ENCODE measurements at regions not wholly inside any gene's neighbourhood (a gene's known extent, or its start where the extent isn't known, plus 50 kb on each side); places are given as distances from the start of the nearest gene placed in this dataset.

GRCh38 chr7:18208921-18209320, 181.3 kb upstream of the PRPS1L1 start:
- H3K9ac ChIP-seq (ENCODE audit: low read depth, low read length) = no peak overlapping the region
- H3K4me3 ChIP-seq (ENCODE audit: low read length) = no peak overlapping the region
- H3K27me3 ChIP-seq (ENCODE audit: insufficient read depth, low read length) = no peaks in the 10 kb centered on the region
- H3K9me3 ChIP-seq (ENCODE audit: insufficient read depth, low read depth, low read length) = no peaks in the 10 kb centered on the region
- H3K4me1 ChIP-seq (ENCODE audit: insufficient read depth, low read length) = no peaks in the 10 kb centered on the region
- no peak overlapping the region for H3K27ac ChIP-seq (ENCODE audit: low read length)
- no peaks in the 10 kb centered on the region for H3K36me3 ChIP-seq (ENCODE audit: insufficient read depth, low read depth, low read length)

GRCh38 chr7:18210377-18210776, 182.7 kb upstream of the PRPS1L1 start:
- no peaks in the 10 kb centered on the region for H3K27me3 ChIP-seq (ENCODE audit: insufficient read depth, low read length)
- H3K9me3 ChIP-seq (ENCODE audit: insufficient read depth, low read depth, low read length) = no peaks in the 10 kb centered on the region
- H3K36me3 ChIP-seq (ENCODE audit: insufficient read depth, low read depth, low read length) = no peaks in the 10 kb centered on the region
- no peaks in the 10 kb centered on the region for H3K4me1 ChIP-seq (ENCODE audit: insufficient read depth, low read length)
- no peak overlapping the region for H3K4me3 ChIP-seq (ENCODE audit: low read length)
- no peak overlapping the region for H3K27ac ChIP-seq (ENCODE audit: low read length)
- no peak overlapping the region for H3K9ac ChIP-seq (ENCODE audit: low read depth, low read length)

- Histone ChIP-seq H3K4me3 (ENCODE audit: low read length) (no peak overlapping the region), H3K27me3 (ENCODE audit: insufficient read depth, low read length) (no peaks in the 10 kb centered on the region), H3K4me1 (ENCODE audit: insufficient read depth, low read length) (no peaks in the 10 kb centered on the region), H3K9ac (ENCODE audit: low read depth, low read length) (no peak overlapping the region), H3K36me3 (ENCODE audit: insufficient read depth, low read depth, low read length) (no peaks in the 10 kb centered on the region), H3K27ac (ENCODE audit: low read length) (no peak overlapping the region), H3K9me3 (ENCODE audit: insufficient read depth, low read depth, low read length) (no peaks in the 10 kb centered on the region)
Measured at GRCh38 chr7:18210788-18211187, 183.1 kb upstream of the PRPS1L1 start.

- H3K9ac ChIP-seq (ENCODE audit: low read depth, low read length) = no peak overlapping the region
- H3K27me3 ChIP-seq (ENCODE audit: insufficient read depth, low read length) = no peaks in the 10 kb centered on the region
- H3K4me1 ChIP-seq (ENCODE audit: insufficient read depth, low read length) = no peaks in the 10 kb centered on the region
- H3K27ac ChIP-seq (ENCODE audit: low read length) = no peak overlapping the region
- H3K36me3 ChIP-seq (ENCODE audit: insufficient read depth, low read depth, low read length) = no peaks in the 10 kb centered on the region
- H3K4me3 ChIP-seq (ENCODE audit: low read length) = no peak overlapping the region
- H3K9me3 ChIP-seq (ENCODE audit: insufficient read depth, low read depth, low read length) = no peaks in the 10 kb centered on the region
Measured at GRCh38 chr7:18212308-18212707, 184.7 kb upstream of the PRPS1L1 start.

- Histone ChIP-seq H3K9ac (ENCODE audit: low read depth, low read length) (no peak overlapping the region), H3K9me3 (ENCODE audit: insufficient read depth, low read depth, low read length) (no peaks in the 10 kb centered on the region), H3K4me3 (ENCODE audit: low read length) (no peak overlapping the region), H3K4me1 (ENCODE audit: insufficient read depth, low read length) (no peaks in the 10 kb centered on the region), H3K36me3 (ENCODE audit: insufficient read depth, low read depth, low read length) (no peaks in the 10 kb centered on the region), H3K27me3 (ENCODE audit: insufficient read depth, low read length) (no peaks in the 10 kb centered on the region), H3K27ac (ENCODE audit: low read length) (no peak overlapping the region)
Measured at GRCh38 chr7:18212758-18213157, 185.1 kb upstream of the PRPS1L1 start.

GRCh38 chr7:18213652-18214051, 186.0 kb upstream of the PRPS1L1 start:
- Histone ChIP-seq H3K27ac (ENCODE audit: low read length) (no peak overlapping the region), H3K27me3 (ENCODE audit: insufficient read depth, low read length) (no peaks in the 10 kb centered on the region), H3K9ac (ENCODE audit: low read depth, low read length) (no peak overlapping the region), H3K4me1 (ENCODE audit: insufficient read depth, low read length) (no peaks in the 10 kb centered on the region), H3K9me3 (ENCODE audit: insufficient read depth, low read depth, low read length) (no peaks in the 10 kb centered on the region), H3K4me3 (ENCODE audit: low read length) (no peak overlapping the region), H3K36me3 (ENCODE audit: insufficient read depth, low read depth, low read length) (no peaks in the 10 kb centered on the region)

- Histone ChIP-seq H3K9ac (ENCODE audit: low read depth, low read length) (no peak overlapping the region), H3K4me3 (ENCODE audit: low read length) (no peak overlapping the region), H3K9me3 (ENCODE audit: insufficient read depth, low read depth, low read length) (no peaks in the 10 kb centered on the region), H3K27me3 (ENCODE audit: insufficient read depth, low read length) (no peaks in the 10 kb centered on the region), H3K4me1 (ENCODE audit: insufficient read depth, low read length) (no peaks in the 10 kb centered on the region), H3K36me3 (ENCODE audit: insufficient read depth, low read depth, low read length) (no peaks in the 10 kb centered on the region), H3K27ac (ENCODE audit: low read length) (no peak overlapping the region)
Measured at GRCh38 chr7:18216270-18216669, 188.6 kb upstream of the PRPS1L1 start.

GRCh38 chr7:18221377-18222293, 194.0 kb upstream of the PRPS1L1 start:
- Histone ChIP-seq H3K9me3 (ENCODE audit: insufficient read depth, low read depth, low read length) (no peaks in the 10 kb centered on the region), H3K4me3 (ENCODE audit: low read length) (no peak overlapping the region), H3K36me3 (ENCODE audit: insufficient read depth, low read depth, low read length) (no peaks in the 10 kb centered on the region), H3K27me3 (ENCODE audit: insufficient read depth, low read length) (no peaks in the 10 kb centered on the region), H3K27ac (ENCODE audit: low read length) (no peak overlapping the region), H3K9ac (ENCODE audit: low read depth, low read length) (no peak overlapping the region), H3K4me1 (ENCODE audit: insufficient read depth, low read length) (no peaks in the 10 kb centered on the region)

- Histone ChIP-seq H3K27me3 (ENCODE audit: insufficient read depth, low read length) (no peaks in the 10 kb centered on the region), H3K27ac (ENCODE audit: low read length) (no peak overlapping the region), H3K36me3 (ENCODE audit: insufficient read depth, low read depth, low read length) (no peaks in the 10 kb centered on the region), H3K4me1 (ENCODE audit: insufficient read depth, low read length) (no peaks in the 10 kb centered on the region), H3K9ac (ENCODE audit: low read depth, low read length) (no peak overlapping the region), H3K4me3 (ENCODE audit: low read length) (no peak overlapping the region), H3K9me3 (ENCODE audit: insufficient read depth, low read depth, low read length) (no peaks in the 10 kb centered on the region)
Measured at GRCh38 chr7:18222636-18223035, 195.0 kb upstream of the PRPS1L1 start.

GRCh38 chr7:18224138-18224537, 196.5 kb upstream of the PRPS1L1 start:
- no peak overlapping the region for H3K9ac ChIP-seq (ENCODE audit: low read depth, low read length)
- no peaks in the 10 kb centered on the region for H3K4me1 ChIP-seq (ENCODE audit: insufficient read depth, low read length)
- no peak overlapping the region for H3K27ac ChIP-seq (ENCODE audit: low read length)
- no peaks in the 10 kb centered on the region for H3K9me3 ChIP-seq (ENCODE audit: insufficient read depth, low read depth, low read length)
- no peak overlapping the region for H3K4me3 ChIP-seq (ENCODE audit: low read length)
- no peaks in the 10 kb centered on the region for H3K36me3 ChIP-seq (ENCODE audit: insufficient read depth, low read depth, low read length)
- no peaks in the 10 kb centered on the region for H3K27me3 ChIP-seq (ENCODE audit: insufficient read depth, low read length)

- Histone ChIP-seq H3K27me3 (ENCODE audit: insufficient read depth, low read length) (no peaks in the 10 kb centered on the region), H3K36me3 (ENCODE audit: insufficient read depth, low read depth, low read length) (no peaks in the 10 kb centered on the region), H3K9ac (ENCODE audit: low read depth, low read length) (no peak overlapping the region), H3K27ac (ENCODE audit: low read length) (no peak overlapping the region), H3K4me3 (ENCODE audit: low read length) (no peak overlapping the region), H3K9me3 (ENCODE audit: insufficient read depth, low read depth, low read length) (no peaks in the 10 kb centered on the region), H3K4me1 (ENCODE audit: insufficient read depth, low read length) (no peaks in the 10 kb centered on the region)
Measured at GRCh38 chr7:18225067-18225466, 197.4 kb upstream of the PRPS1L1 start.

- no peak overlapping the region for H3K27ac ChIP-seq (ENCODE audit: low read length)
- H3K27me3 ChIP-seq (ENCODE audit: insufficient read depth, low read length) = no peaks in the 10 kb centered on the region
- no peaks in the 10 kb centered on the region for H3K4me1 ChIP-seq (ENCODE audit: insufficient read depth, low read length)
- no peak overlapping the region for H3K4me3 ChIP-seq (ENCODE audit: low read length)
- no peak overlapping the region for H3K9ac ChIP-seq (ENCODE audit: low read depth, low read length)
- no peaks in the 10 kb centered on the region for H3K36me3 ChIP-seq (ENCODE audit: insufficient read depth, low read depth, low read length)
- H3K9me3 ChIP-seq (ENCODE audit: insufficient read depth, low read depth, low read length) = no peaks in the 10 kb centered on the region
Measured at GRCh38 chr7:18226598-18226997, 199.0 kb upstream of the PRPS1L1 start.

Measured in iPS-20b (cell line).